ENCODE measurements at regions not wholly inside any gene's neighbourhood (a gene's known extent, or its start where the extent isn't known, plus 50 kb on each side); places are given as distances from the start of the nearest gene placed in this dataset.

DNA sequence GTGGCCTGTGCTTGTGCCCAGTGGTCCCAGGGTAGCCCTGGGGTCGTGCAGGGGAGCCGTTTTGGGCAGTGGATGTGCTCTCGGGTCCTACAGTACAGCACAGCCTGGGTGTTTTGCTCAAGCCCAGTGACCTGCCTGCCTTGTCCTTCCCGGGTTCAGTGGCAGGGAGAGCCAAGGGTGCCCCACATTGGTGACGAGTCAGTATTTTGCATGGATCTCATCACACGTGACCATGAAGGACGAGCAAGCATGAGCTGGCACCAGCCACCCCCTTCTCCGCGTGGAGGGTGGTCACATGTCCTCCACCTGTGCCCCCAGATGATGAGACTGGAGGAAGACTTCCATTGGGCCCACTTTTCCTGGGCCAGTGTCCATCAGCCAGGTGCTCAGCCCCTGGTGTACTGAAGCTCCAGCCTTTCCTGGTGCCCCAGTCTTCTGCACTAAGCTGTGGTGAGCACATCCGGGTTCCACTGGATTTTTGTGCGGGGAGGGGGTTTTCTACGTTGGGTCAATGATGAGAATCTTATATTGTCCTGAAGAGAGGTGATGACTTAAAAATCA is 197.5 kb downstream of the UBE3A start:
- peaks cover 83% of the 10 kb centered on the region for H3K9me3 ChIP-seq (replicated peaks; ENCODE audit: control insufficient read depth, low read depth, low read length)
- 80% methylated on average over 12 of the region's 12 CpGs for WGBS (ENCODE audit: insufficient coverage)

DNA sequence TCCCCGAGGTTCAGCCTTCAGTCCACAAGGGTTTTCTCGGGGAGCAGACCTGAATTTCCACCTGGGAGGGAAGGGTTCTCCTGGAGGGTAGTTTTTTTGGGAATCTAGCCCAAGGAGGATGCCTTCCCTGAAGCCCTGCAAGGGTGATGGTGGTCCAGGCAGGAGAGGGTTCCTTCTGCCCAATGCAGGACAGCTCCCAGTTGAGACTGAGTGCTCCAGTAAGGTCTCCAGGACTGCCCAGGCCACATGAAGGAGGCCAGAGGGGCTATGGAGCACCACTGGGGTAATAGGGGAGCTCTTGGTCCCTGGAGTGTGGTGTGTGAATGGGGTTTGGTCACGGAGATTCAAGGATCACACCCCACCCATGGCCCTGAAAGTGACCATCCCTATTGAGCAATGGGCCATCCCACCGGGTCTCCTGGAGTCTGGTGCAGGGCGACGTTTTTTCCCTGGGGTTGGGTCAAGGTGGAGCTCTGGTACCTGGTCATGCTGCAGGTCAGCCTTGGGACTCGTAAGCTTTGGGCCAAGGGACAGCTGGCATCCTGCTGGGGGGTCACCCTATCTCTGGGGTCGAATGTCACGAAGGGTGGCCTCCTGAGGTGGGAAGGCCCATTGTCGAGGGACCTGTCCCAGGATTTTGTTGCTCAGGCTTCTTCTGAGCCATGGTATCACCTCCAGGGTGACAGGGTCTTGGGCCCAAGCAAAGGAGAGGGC is 196.5 kb downstream of the UBE3A start:
- H3K36me3 ChIP-seq (ENCODE audit: control insufficient read depth, insufficient read depth, low read length), result no peaks in the 10 kb centered on the region
- H3K27me3 ChIP-seq (ENCODE audit: control insufficient read depth, insufficient read depth, low read length), result no peaks in the 10 kb centered on the region
- whole genome bisulfite sequencing (ENCODE audit: insufficient coverage), result 70% methylated on average over 9 of the region's 10 CpGs
- no peak for DNase-seq
- no peak overlapping the region for H3K27ac ChIP-seq (ENCODE audit: low read length)
- H3K4me3 ChIP-seq (ENCODE audit: low read length), result no peak overlapping the region
- H3K4me1 ChIP-seq (ENCODE audit: control insufficient read depth, insufficient read depth, low read length), result no peaks in the 10 kb centered on the region
- H3K9me3 ChIP-seq (replicated peaks; ENCODE audit: control insufficient read depth, low read depth, low read length), result peaks cover 79% of the 10 kb centered on the region

More for the DNA sequence above, 197.5 kb downstream of the UBE3A start:
- Histone ChIP-seq H3K4me3 (ENCODE audit: low read length) (no peak overlapping the region), H3K27ac (ENCODE audit: low read length) (no peak overlapping the region), H3K36me3 (ENCODE audit: control insufficient read depth, insufficient read depth, low read length) (no peaks in the 10 kb centered on the region), H3K4me1 (ENCODE audit: control insufficient read depth, insufficient read depth, low read length) (no peaks in the 10 kb centered on the region), H3K27me3 (ENCODE audit: control insufficient read depth, insufficient read depth, low read length) (no peaks in the 10 kb centered on the region)
- no peak for DNase-seq

GRCh38 chr15:25242957-25243799 is 195.6 kb downstream of the UBE3A start:
- no peak overlapping the region for H3K4me3 ChIP-seq (ENCODE audit: low read length)
- H3K4me1 ChIP-seq (ENCODE audit: control insufficient read depth, insufficient read depth, low read length), result no peaks in the 10 kb centered on the region
- no peak overlapping the region for H3K27ac ChIP-seq (ENCODE audit: low read length)
- no peak for DNase-seq
- H3K36me3 ChIP-seq (ENCODE audit: control insufficient read depth, insufficient read depth, low read length), result no peaks in the 10 kb centered on the region
- H3K9me3 ChIP-seq (replicated peaks; ENCODE audit: control insufficient read depth, low read depth, low read length), result peaks cover 77% of the 10 kb centered on the region
- H3K27me3 ChIP-seq (ENCODE audit: control insufficient read depth, insufficient read depth, low read length), result no peaks in the 10 kb centered on the region
- 79% methylated on average over 11 of the region's 15 CpGs for WGBS (ENCODE audit: insufficient coverage)

DNA sequence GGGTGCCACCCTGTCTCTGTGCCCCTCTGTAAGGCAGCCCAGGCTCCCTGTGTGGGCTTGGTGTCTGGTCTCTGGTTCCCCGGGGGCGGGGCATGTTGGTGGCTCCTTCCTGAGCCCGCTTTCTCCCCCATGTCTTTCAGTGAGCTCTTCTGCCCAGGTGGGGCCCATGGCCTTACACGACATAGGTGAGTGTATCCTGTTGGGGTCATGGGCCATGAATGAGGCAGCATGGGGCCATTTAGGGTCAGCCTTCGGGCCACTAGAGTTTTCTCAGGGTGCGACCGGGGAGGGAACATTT is 195.1 kb downstream of the UBE3A start:
- DNase-seq, result no peak
- Histone ChIP-seq H3K4me1 (ENCODE audit: control insufficient read depth, insufficient read depth, low read length) (no peaks in the 10 kb centered on the region), H3K36me3 (ENCODE audit: control insufficient read depth, insufficient read depth, low read length) (no peaks in the 10 kb centered on the region), H3K27me3 (ENCODE audit: control insufficient read depth, insufficient read depth, low read length) (no peaks in the 10 kb centered on the region), H3K9me3 (replicated peaks; ENCODE audit: control insufficient read depth, low read depth, low read length) (peaks cover 75% of the 10 kb centered on the region), H3K4me3 (ENCODE audit: low read length) (no peak overlapping the region), H3K27ac (ENCODE audit: low read length) (no peak overlapping the region)
- 81% methylated on average over 7 of the region's 7 CpGs for WGBS (ENCODE audit: insufficient coverage)

DNA sequence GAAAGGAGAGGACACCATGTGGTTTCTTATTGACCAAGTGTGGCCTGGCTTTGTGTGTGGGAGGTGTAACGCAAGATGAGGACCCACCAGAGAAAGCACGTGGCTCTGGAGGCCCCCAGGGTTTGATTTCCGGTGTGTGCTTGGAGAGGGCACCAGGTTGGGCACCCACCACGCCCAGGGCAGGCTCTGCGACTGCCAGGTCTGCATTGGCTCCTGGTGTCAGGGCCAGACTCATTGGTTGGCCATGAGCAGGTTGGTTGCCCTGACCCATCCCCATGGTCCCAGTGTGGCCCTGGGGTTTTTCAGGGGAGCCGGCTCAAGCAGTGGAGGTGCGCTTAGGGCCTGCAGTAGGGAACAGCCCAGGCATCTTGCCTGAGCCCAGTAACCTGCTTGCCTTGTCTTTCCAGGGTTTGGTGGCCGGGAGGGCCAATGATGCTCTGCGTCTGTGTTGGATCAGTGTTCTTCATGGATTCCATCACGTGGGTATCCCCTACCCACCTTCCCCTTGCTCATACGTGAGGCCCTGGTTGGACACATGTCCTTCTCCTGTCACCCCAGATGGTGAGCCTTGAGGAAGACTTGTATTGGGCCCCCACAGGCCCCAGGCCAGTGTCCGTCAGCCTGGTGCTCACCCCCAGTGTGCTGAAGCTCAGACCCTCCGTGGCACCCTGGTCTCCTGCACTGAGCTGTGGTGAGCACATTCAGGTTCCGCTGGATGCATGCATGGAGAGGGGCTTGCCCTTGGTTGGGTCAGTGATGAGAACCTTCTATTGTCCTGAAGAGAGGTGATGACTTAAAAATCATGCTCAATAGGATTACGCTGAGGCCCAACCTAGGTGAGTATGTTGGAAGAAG is 193.9 kb downstream of the UBE3A start:
- DNase-seq, result no peak
- 85% methylated on average over 15 of the region's 15 CpGs for WGBS (ENCODE audit: insufficient coverage)
- H3K4me3 ChIP-seq (ENCODE audit: low read length), result no peak overlapping the region

GRCh38 chr15:25245801-25246622 is 192.8 kb downstream of the UBE3A start:
- Histone ChIP-seq H3K4me1 (ENCODE audit: control insufficient read depth, insufficient read depth, low read length) (no peaks in the 10 kb centered on the region), H3K4me3 (ENCODE audit: low read length) (no peak overlapping the region), H3K9me3 (replicated peaks; ENCODE audit: control insufficient read depth, low read depth, low read length) (peaks cover 72% of the 10 kb centered on the region), H3K27me3 (ENCODE audit: control insufficient read depth, insufficient read depth, low read length) (no peaks in the 10 kb centered on the region), H3K27ac (ENCODE audit: low read length) (no peak overlapping the region), H3K36me3 (ENCODE audit: control insufficient read depth, insufficient read depth, low read length) (no peaks in the 10 kb centered on the region)
- no peak for DNase-seq
- 88% methylated on average over 15 of the region's 17 CpGs for WGBS (ENCODE audit: insufficient coverage)

More for the DNA sequence above, 193.9 kb downstream of the UBE3A start:
- Histone ChIP-seq H3K9me3 (replicated peaks; ENCODE audit: control insufficient read depth, low read depth, low read length) (peaks cover 75% of the 10 kb centered on the region), H3K36me3 (ENCODE audit: control insufficient read depth, insufficient read depth, low read length) (no peaks in the 10 kb centered on the region), H3K27me3 (ENCODE audit: control insufficient read depth, insufficient read depth, low read length) (no peaks in the 10 kb centered on the region), H3K4me1 (ENCODE audit: control insufficient read depth, insufficient read depth, low read length) (no peaks in the 10 kb centered on the region), H3K27ac (ENCODE audit: low read length) (no peak overlapping the region)

DNA sequence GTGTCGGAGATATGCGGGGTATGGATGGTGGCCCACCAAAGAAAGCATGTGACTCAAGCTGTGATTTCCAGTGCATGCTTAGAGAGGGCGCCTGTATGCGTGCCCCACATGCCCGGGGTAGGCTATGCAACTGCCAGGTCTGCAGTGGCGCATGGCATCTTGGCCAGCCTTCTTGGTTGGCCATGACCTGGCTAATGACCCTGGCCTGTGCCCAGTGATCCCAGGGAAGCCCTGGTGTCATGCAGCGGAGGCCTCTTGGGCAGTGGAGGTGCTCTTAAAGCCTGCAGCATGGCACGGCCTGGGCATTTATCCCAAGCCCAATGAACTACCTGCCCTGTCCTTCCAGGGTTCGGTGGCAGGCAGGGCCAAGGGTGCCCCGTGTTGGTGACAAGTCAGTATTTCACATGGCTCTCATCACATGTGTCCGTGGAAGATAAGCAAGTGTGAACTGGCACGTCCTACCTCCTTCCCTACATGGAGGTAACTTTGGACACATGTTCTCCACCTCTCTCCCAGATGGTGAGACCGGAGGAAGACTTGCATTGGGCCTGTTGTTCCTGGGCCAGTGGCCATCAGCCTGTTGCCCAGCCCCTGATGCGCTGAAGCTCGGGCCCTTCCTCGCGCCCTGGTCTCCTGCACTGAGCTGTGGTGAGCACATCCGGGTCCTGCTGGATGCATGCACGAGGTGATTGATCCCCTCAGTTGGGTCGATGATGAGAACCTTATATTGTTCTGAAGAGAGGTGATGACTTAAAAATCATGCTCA is 192.0 kb downstream of the UBE3A start:
- no peaks in the 10 kb centered on the region for H3K36me3 ChIP-seq (ENCODE audit: control insufficient read depth, insufficient read depth, low read length)
- no peak overlapping the region for H3K27ac ChIP-seq (ENCODE audit: low read length)
- H3K27me3 ChIP-seq (ENCODE audit: control insufficient read depth, insufficient read depth, low read length), result no peaks in the 10 kb centered on the region
- H3K4me3 ChIP-seq (ENCODE audit: low read length), result no peak overlapping the region
- 93% methylated on average over 20 of the region's 20 CpGs for WGBS (ENCODE audit: insufficient coverage)
- H3K4me1 ChIP-seq (ENCODE audit: control insufficient read depth, insufficient read depth, low read length), result no peaks in the 10 kb centered on the region
- peaks cover 71% of the 10 kb centered on the region for H3K9me3 ChIP-seq (replicated peaks; ENCODE audit: control insufficient read depth, low read depth, low read length)
- no peak for DNase-seq

GRCh38 chr15:25247407-25248038 is 191.3 kb downstream of the UBE3A start:
- Histone ChIP-seq H3K4me3 (ENCODE audit: low read length) (no peak overlapping the region), H3K9me3 (replicated peaks; ENCODE audit: control insufficient read depth, low read depth, low read length) (peaks cover 66% of the 10 kb centered on the region), H3K27me3 (ENCODE audit: control insufficient read depth, insufficient read depth, low read length) (no peaks in the 10 kb centered on the region), H3K27ac (ENCODE audit: low read length) (no peak overlapping the region), H3K36me3 (ENCODE audit: control insufficient read depth, insufficient read depth, low read length) (no peaks in the 10 kb centered on the region), H3K4me1 (ENCODE audit: control insufficient read depth, insufficient read depth, low read length) (no peaks in the 10 kb centered on the region)
- 89% methylated on average over 6 of the region's 11 CpGs for WGBS (ENCODE audit: insufficient coverage)
- DNase-seq, result no peak
